Right renal cortex interstitium (tissue), 3 donors: ENCODE measurements at regions not wholly inside any gene's neighbourhood (a gene's known extent, or its start where the extent isn't known, plus 50 kb on each side); places are given as distances from the start of the nearest gene placed in this dataset.
"Not testable (repeated sequence)": the region's sequence is repeated elsewhere in the genome, so short reads cannot be mapped to it uniquely, and the experiment has no call there.

Experiments used
- DNase-seq, 3 donors: peaks; one replicate each; pipeline ENCODE4 v3.0.0-alpha.2; 2013; ENCODE audit warnings: low read depth in 3 of 3, low spot score in 2 of 3

GRCh38 chr1:73106931-73107330 is 824.6 kb upstream of the NEGR1 start:
- DNase-seq = no peak

GRCh38 chr1:73105755-73106154 is 823.4 kb upstream of the NEGR1 start:
- DNase-seq = no peak

DNA sequence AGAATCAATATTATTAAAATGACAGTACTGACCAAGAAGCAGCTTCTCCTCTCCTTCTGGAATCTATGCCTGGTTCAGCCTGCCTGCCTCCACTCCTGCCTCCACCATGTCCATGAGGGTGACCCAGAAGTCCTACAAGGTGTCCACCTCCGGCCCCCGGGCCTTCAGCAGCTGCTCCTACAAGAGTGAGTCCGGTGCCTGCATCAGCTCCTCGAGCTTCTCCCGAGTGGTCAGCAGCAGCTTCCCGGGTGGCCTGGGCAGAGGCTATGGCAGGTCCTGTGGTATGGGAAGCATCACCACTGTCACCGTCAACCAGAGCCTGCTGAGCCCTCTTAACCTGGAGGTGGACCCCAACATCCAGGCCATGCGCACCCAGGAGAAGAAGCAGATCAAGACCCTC is 822.4 kb upstream of the NEGR1 start:
- DNase-seq = no peak

DNA sequence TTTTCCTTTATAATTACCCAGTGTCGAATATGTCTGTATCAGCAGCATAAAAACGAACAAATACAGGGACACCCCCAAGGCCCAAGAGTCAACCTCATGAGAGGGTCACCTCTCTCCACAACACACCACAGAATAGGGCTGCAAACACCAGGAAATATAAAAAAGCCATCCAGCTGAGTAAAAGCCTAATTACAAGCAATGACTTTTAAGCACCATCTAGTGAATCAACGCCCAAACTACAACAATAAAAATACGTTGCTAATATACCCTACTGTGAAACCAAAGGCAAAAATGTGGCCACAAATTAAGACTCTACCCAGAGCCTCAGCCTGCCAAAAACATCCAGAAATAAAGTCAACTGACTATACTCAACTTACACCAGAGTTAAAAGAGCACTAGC is 817.9 kb upstream of the NEGR1 start:
- no peak for DNase-seq

DNA sequence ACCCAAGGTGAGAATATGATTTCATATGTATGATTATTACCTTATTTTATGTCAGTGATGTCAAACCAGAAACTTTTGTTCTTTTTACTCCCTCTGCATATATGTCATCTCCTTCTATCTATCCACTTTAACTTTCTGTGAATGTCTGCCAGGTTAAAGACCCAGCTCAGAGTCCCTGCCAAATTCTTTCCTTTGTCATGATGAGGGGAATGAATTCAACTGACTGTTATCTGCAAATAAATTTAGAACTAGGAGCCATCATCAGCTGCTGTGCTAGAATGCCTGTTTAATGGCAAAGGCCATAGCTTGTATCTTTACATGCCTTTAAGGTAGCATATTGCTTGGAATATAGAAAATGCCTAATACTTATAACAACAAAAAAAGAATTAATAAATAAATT is 815.6 kb upstream of the NEGR1 start:
- no peak for DNase-seq

- DNase-seq = no peak
Measured at GRCh38 chr1:73096841-73097240, 814.5 kb upstream of the NEGR1 start.

DNA sequence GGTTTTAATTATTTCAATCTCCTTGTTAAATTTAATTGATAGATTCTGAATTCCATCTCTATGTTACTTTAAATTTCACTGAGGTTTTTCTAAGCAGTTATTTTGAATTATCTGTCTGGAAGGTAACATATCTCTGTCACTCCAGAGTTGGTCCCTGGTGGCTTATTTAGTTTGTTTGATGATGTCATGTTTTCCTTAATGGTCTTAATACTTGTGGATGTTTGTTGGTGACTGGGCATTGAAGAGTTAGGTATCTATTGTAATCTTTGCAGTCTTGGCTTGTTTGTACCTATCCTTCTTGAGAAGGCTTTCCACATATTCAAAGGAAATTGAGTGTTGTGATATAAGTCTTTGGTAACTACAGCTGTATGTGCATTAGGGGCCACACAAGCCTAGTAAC is 810.0 kb upstream of the NEGR1 start:
- no peak for DNase-seq

DNA sequence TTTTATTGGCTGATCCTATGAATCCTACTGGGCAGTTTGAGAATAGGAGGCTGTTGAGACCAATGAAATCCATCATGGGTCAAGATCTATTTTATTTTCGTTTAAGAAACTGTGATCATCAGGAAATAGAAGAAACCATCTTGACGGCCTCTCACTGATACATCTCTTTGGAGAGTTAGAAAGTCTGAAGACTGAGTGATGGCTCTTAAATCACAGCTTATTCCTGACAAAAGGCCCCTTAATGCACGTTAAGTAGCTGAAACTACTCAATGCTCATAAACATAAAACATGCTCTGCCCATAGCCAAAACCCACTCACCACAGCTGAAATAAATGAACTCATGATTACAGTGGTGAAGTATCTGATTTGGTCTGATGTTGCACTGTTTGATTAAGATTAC is 784.5 kb upstream of the NEGR1 start:
- no peak for DNase-seq

- DNase-seq = no peak
Measured at GRCh38 chr1:73065339-73066041, 783.2 kb upstream of the NEGR1 start.

GRCh38 chr1:73056826-73057225 is 774.5 kb upstream of the NEGR1 start:
- DNase-seq = no peak

DNA sequence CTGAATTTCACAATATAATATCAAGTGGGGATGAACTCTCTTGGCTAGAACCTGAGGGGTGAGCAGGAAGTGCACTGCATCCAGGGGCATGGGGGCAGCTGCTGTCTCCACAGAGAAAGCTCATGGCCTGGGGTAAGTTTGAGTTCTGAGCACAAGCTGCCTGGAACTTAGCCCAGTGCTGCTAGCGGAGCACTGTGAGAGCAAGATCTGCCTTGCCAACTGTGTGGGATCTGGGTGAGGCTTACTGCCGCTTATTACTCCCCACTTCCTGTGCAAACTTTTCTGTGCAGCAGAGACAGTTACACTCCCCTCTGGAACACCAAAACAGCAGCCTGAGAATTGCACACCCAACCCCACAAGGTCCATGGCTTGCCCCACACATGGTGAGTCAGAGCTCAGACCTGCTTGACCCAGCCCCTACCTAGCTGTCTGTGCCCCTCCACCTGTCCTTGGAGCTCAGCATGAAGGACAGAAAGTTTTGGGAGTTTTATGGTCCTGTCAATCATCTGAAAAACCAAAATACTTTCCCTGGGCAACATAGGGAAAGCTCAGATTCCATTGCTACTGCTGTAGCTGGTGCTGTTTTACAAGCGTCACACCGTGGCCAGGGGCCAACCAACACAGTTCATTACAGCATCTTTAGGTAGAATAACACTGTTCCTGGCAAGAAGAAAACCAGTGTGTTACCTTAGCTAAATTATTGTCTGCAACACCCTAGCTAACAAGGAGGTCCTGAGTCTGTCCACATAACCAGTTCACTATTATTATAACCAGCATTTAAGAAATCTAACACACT is 762.1 kb upstream of the NEGR1 start:
- DNase-seq = no peak

GRCh38 chr1:73042403-73042802 is 760.1 kb upstream of the NEGR1 start:
- no peak for DNase-seq

GRCh38 chr1:73040811-73041210 is 758.5 kb upstream of the NEGR1 start:
- no peak for DNase-seq

GRCh38 chr1:73034271-73034670 is 751.9 kb upstream of the NEGR1 start:
- DNase-seq = no peak

- DNase-seq = no peak
Measured at GRCh38 chr1:73033640-73034039, 751.3 kb upstream of the NEGR1 start.

GRCh38 chr1:73029571-73029970 is 747.2 kb upstream of the NEGR1 start:
- DNase-seq = no peak

DNA sequence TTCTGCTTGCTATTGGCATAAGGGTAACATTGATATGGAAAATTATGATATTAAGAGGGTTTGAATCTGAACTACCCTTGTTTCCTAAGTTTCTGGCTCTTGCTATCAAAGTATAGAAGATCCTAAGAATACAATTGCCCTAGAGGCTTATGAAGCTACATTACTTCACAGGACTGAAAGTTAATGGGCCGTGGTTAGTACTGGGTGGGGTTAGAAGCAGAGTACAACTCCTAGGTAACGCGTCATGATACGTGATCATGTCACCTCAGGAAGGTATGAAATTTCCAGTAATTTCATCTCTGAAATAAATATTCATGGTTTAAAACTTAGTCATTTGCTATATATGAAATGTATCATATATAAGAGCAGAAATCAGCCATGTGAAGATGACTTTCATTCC is 743.8 kb upstream of the NEGR1 start:
- no peak for DNase-seq

GRCh38 chr1:73009938-73010337 is 727.6 kb upstream of the NEGR1 start:
- DNase-seq = no peak

DNA sequence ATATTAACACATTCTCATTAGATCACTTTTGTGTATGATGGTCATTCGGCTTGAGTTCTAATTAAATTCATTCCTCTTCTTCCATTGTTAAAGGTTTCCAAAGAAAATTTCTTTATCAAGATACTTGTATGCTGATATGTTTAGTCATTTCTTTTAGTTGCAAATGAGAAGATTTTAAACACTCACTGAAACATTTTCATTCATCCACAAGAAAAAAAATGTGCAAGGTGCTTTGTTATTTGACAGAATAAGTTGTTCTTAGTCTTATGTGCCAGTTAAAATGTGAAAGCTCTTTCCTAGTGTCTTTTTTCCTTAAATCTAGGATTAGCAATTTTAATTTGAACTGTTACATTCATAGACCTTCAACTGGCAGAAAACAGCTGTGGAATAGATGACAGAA is 727.0 kb upstream of the NEGR1 start:
- DNase-seq = no peak

DNA sequence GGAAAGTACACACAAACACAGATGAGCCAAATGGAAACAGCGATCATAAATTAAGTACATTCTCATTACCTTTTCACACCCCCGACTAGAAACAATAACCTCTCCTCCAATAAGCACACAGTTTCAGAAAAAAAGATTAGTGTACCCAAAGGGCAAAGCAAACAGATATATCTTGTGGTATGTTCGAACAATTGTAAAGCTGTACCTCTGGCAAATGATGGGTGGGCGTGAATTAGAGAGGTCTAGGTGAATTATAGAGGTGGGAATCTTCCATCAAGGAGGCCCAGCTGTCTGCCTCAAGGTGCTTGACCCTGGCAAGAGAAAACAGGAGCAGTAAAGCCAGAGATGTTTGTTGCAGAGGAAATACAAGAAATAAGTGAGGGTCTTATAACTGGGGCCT is 715.3 kb upstream of the NEGR1 start:
- DNase-seq = no peak

DNA sequence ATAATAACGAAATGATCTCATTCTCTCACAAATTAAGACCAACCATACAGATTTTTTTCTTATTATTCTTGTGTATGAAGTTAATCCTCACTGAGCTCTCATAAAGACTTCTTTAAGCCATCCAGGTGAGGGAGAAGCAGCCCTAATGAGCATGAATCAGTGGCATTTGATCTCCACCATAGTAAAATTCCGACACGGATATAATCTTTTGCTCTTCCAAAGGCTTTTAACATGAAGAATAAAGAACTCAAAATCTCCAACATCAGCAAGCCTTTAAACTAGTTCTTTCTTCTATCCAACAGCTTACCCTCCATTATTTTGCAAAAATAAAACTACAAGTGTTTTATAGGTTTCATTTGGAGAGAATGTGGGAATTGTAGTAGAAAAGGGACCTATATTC is 714.7 kb upstream of the NEGR1 start:
- no peak for DNase-seq

DNA sequence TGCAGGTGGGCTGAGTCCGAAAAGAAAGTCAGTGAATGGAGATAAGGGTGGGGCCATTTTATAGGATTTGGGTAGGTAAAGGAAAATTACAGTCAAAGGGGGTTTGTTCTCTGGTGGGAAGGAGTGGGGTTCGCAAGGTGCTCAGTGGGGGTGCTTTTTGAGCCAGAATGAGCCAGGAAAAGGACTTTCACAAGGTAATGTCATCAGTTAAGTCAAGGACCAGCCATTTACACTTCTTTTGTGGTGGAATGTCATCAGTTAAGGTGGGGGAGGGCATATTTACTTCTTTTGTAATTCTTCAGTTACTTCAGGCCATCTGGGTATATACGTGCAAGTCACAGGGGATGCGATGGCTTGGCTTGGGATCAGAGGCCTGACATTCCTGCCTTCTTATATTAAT is 705.5 kb upstream of the NEGR1 start:
- DNase-seq = not testable (repeated sequence)
